Body of pancreas (tissue), 4 donors: ENCODE measurements at regions not wholly inside any gene's neighbourhood (a gene's known extent, or its start where the extent isn't known, plus 50 kb on each side); places are given as distances from the start of the nearest gene placed in this dataset.

Experiments used
- CTCF ChIP-seq, 7 experiments: fragments of 450-650 bp in 4 of 7; fragments of 200-600 bp in 3 of 7; sonication (generic) in 3 of 7; IDR thresholded peaks; one replicate each; pipeline ENCODE4 v1.5.1; 2016 to 2019; ENCODE audit warnings: antibody characterized with exemption in 7 of 7
- POLR2A ChIP-seq, 3 donors: fragments of 450-650 bp; IDR thresholded peaks; one replicate each; pipeline ENCODE4 v1.6.1; 2016; ENCODE audit warnings: antibody characterized with exemption in 3 of 3, mild to moderate bottlenecking in 2 of 3

- TF ChIP-seq CTCF (IDR thresholded peaks at IDR 0.05) = no peak
- no peak for TF ChIP-seq POLR2A (IDR thresholded peaks at IDR 0.05)
Observed at GRCh38 chr2:16192416-16193216, 252.3 kb downstream of the MYCN start.
